Fibroblast of lung (primary cell): ENCODE measurements at regions not wholly inside any gene's neighbourhood (a gene's known extent, or its start where the extent isn't known, plus 50 kb on each side); places are given as distances from the start of the nearest gene placed in this dataset.
A peak's percentile ranks its signal among the peaks of the same experiment; 100 is the strongest.

Experiments used
- DNase-seq, 2 donors: peaks; one replicate each; pipeline versions ENCODE4 v3.0.0 to v3.0.0-alpha.2; 2010; ENCODE audit warnings: low read depth in 2 of 2
- H2AFZ ChIP-seq: 2 replicates; pipeline ENCODE4 v1.5.1; 2012; ENCODE audit warnings: low read length, control low read depth, inconsistent platforms
- H3K27ac ChIP-seq: 2 replicates; pipeline ENCODE4 v1.5.1; 2011; ENCODE audit warnings: low read length, control low read depth; ENCODE audit not compliant: insufficient read depth
- H3K27me3 ChIP-seq: 2 replicates; pipeline ENCODE4 v1.5.1; 2011; ENCODE audit warnings: mild to moderate bottlenecking, low read length; ENCODE audit not compliant: control insufficient read depth, insufficient read depth
- H3K36me3 ChIP-seq: 2 replicates; pipeline ENCODE4 v1.5.1; 2011; ENCODE audit warnings: low read length; ENCODE audit not compliant: control insufficient read depth, insufficient read depth
- H3K4me1 ChIP-seq: 2 replicates; pipeline ENCODE4 v1.5.1; 2011; ENCODE audit warnings: low read length; ENCODE audit not compliant: control insufficient read depth, insufficient read depth; ENCODE audit errors: extremely low read depth
- H3K4me2 ChIP-seq: 2 replicates; pipeline ENCODE4 v1.5.1; 2011; ENCODE audit warnings: low read length, control low read depth; ENCODE audit not compliant: insufficient read depth; ENCODE audit errors: extremely low read depth
- H3K4me3 ChIP-seq, 4 experiments: fragments of 200-600 bp in 1 of 4; sonication (generic) in 1 of 4; replicated peaks in 1 of 4; 2 replicates each; pipeline ENCODE4 v1.5.1; 2011 to 2016; ENCODE audit warnings: low read length in 4 of 4, low read depth in 3 of 4, mild to moderate bottlenecking in 3 of 4, control low read depth in 2 of 4, inconsistent platforms in 1 of 4, mixed read lengths in 1 of 4; ENCODE audit not compliant: insufficient read depth in 1 of 4; ENCODE audit errors: control extremely low read depth in 1 of 4
- H3K79me2 ChIP-seq: 2 replicates; pipeline ENCODE4 v1.5.1; 2012; ENCODE audit warnings: mild to moderate bottlenecking, low read length, inconsistent platforms; ENCODE audit not compliant: control insufficient read depth, insufficient read depth
- H3K9ac ChIP-seq: 2 replicates; pipeline ENCODE4 v1.5.1; 2011; ENCODE audit warnings: mild to moderate bottlenecking, low read length, control low read depth; ENCODE audit not compliant: insufficient read depth
- H3K9me3 ChIP-seq: 2 replicates; pipeline ENCODE4 v1.5.1; 2012; ENCODE audit warnings: low read depth, low read length; ENCODE audit not compliant: control insufficient read depth, insufficient read depth
- H4K20me1 ChIP-seq: 2 replicates; pipeline ENCODE4 v1.5.1; 2011; ENCODE audit warnings: low read length; ENCODE audit not compliant: control insufficient read depth, insufficient read depth; ENCODE audit errors: extremely low read depth
- EZH2 ChIP-seq: IDR thresholded peaks from 2 replicates; pipeline ENCODE4 v1.5.1; 2012; ENCODE audit warnings: low read length, control low read depth, mild to moderate bottlenecking; ENCODE audit errors: missing control alignments
- TF ChIP-seq, protein P1 (sequence below), 2 donors: IDR thresholded peaks in 1 of 2; conservative IDR thresholded peaks in 1 of 2; 1 replicate in 1 of 2; 2 replicates in 1 of 2; pipeline ENCODE4 v1.5.1; 2011 to 2012; ENCODE audit warnings: low read length in 2 of 2, control low read depth in 1 of 2, inconsistent platforms in 1 of 2, low read depth in 1 of 2, mild to moderate bottlenecking in 1 of 2

DNA sequence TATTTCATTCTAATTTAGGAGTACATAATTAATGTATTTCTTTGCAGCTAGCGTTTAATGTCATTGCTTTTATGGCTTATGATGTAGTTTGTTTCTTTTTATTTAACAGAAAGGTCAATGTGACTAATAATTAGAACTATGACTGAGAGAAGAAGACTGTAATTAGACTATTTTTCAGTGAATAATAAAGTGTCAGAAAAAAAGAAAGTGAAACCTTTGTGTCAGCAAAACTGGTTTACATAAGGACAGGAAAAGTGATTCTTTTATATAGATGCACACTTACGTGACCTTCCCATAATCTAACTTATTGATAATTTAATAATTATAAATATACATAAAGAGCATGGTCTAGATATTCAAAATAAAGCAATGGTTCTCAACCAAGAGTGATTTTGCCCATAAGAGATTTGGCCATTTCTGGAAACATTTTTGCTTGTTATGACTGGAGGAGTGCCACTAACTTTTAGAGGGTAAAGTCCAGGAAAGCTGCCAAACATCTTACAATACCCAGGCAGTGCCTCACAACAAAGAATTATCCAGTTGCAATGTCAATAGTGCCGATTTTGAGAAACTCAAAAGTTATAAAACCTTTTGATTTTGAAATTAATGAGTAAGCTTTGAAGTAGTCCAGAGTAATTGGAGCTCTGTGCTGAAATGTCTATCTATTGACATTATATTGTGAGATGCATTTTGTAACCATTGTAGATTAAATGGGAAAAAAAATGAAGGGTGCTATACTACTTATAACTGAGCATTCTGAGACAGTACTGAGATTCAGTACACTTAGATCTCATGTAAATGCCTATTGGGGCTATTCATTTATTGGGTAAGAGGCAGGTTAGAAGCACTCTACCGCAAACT is 227.1 kb downstream of the C12orf50 start:
- no peak overlapping the region for H3K4me3 ChIP-seq
- H3K4me2 ChIP-seq: no peak overlapping the region
- no peaks in the 10 kb centered on the region for H4K20me1 ChIP-seq
- H3K4me1 ChIP-seq: no peaks in the 10 kb centered on the region
- H3K27ac ChIP-seq: no peak overlapping the region
- H3K9me3 ChIP-seq: no peaks in the 10 kb centered on the region
- H3K27me3 ChIP-seq: no peaks in the 10 kb centered on the region
- H3K9ac ChIP-seq: no peak overlapping the region
- no peaks in the 10 kb centered on the region for H3K79me2 ChIP-seq
- no peak overlapping the region for H2AFZ ChIP-seq
- H3K36me3 ChIP-seq: no peaks in the 10 kb centered on the region
- TF ChIP-seq EZH2: no peak
- TF ChIP-seq, protein P1, sequence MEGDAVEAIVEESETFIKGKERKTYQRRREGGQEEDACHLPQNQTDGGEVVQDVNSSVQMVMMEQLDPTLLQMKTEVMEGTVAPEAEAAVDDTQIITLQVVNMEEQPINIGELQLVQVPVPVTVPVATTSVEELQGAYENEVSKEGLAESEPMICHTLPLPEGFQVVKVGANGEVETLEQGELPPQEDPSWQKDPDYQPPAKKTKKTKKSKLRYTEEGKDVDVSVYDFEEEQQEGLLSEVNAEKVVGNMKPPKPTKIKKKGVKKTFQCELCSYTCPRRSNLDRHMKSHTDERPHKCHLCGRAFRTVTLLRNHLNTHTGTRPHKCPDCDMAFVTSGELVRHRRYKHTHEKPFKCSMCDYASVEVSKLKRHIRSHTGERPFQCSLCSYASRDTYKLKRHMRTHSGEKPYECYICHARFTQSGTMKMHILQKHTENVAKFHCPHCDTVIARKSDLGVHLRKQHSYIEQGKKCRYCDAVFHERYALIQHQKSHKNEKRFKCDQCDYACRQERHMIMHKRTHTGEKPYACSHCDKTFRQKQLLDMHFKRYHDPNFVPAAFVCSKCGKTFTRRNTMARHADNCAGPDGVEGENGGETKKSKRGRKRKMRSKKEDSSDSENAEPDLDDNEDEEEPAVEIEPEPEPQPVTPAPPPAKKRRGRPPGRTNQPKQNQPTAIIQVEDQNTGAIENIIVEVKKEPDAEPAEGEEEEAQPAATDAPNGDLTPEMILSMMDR (conservative IDR thresholded peaks at IDR 0.05 in 1 of 2, IDR thresholded peaks at IDR 0.05 in 1 of 2; ENCODE audit: low read depth in 1 of 2, low read length in 2 of 2): no peak
- DNase-seq: peak; percentile 51 to 57

DNA sequence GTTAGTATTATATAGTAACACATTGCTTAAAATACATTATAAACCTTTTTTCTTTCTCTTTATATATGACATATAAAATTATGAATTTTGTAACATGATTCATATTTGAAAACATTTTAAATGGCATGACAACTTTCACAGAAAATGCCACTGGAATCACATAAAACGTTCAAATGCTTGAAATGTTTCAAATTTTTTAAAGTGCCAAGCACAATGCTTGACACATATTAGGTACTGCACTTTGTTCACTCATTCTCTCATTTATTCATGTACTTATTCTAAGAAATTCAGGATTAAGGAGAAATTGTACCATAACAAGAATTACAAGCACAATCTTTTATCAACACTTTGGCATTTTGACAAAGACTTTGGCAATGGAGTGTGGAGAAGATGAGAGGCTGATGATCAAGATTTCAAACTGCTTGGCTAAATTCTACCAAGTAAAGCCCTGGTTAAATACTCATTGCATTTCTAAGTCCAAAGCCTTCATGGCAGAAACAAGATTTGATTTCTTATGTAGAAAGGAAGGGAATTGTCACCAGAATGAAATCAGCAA is 232.2 kb downstream of the C12orf50 start:
- no peaks in the 10 kb centered on the region for H3K79me2 ChIP-seq
- H3K27me3 ChIP-seq: no peaks in the 10 kb centered on the region
- no peaks in the 10 kb centered on the region for H3K36me3 ChIP-seq
- no peak overlapping the region for H3K9ac ChIP-seq
- H3K4me2 ChIP-seq: no peak overlapping the region
- no peak for DNase-seq
- no peak for TF ChIP-seq EZH2
- TF ChIP-seq, protein P1 (conservative IDR thresholded peaks at IDR 0.05 in 1 of 2, IDR thresholded peaks at IDR 0.05 in 1 of 2; ENCODE audit: low read depth in 1 of 2, low read length in 2 of 2): no peak
- H3K9me3 ChIP-seq: no peaks in the 10 kb centered on the region
- no peaks in the 10 kb centered on the region for H3K4me1 ChIP-seq
- no peak overlapping the region for H3K27ac ChIP-seq
- H4K20me1 ChIP-seq: no peaks in the 10 kb centered on the region
- no peak overlapping the region for H2AFZ ChIP-seq
- no peak overlapping the region for H3K4me3 ChIP-seq

DNA sequence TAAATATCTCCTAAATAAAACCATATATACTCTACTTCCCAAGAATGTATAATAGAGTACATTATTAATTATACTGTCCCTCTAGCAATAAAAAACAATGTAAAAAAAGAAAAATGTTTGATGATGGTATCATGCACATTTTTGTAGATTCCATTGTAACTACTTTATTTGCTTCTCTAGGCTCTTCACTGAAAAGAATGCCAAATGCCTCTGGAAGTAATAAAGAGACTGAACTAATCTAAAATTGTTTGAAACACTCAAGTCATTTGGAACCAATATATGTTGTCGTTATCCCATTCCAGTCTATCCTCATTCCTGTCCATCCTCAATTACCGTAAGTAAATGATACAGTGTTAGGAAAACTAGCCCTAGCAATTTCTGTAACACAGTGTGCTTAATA is 233.6 kb downstream of the C12orf50 start:
- no peaks in the 10 kb centered on the region for H3K79me2 ChIP-seq
- no peak overlapping the region for H2AFZ ChIP-seq
- no peak overlapping the region for H3K4me2 ChIP-seq
- no peak overlapping the region for H3K4me3 ChIP-seq
- H3K27ac ChIP-seq: no peak overlapping the region
- H3K27me3 ChIP-seq: no peaks in the 10 kb centered on the region
- no peaks in the 10 kb centered on the region for H4K20me1 ChIP-seq
- no peaks in the 10 kb centered on the region for H3K9me3 ChIP-seq
- no peak for DNase-seq
- H3K4me1 ChIP-seq: no peaks in the 10 kb centered on the region
- TF ChIP-seq, protein P1 (conservative IDR thresholded peaks at IDR 0.05 in 1 of 2, IDR thresholded peaks at IDR 0.05 in 1 of 2; ENCODE audit: low read depth in 1 of 2, low read length in 2 of 2): no peak
- no peak for TF ChIP-seq EZH2
- no peaks in the 10 kb centered on the region for H3K36me3 ChIP-seq
- H3K9ac ChIP-seq: no peak overlapping the region
